K562 (cell line): ENCODE measurements at regions not wholly inside any gene's neighbourhood (a gene's known extent, or its start where the extent isn't known, plus 50 kb on each side); places are given as distances from the start of the nearest gene placed in this dataset.

Source experiments
- ATAC-seq: fragments of 200-7000 bp; cut with Tn5 transposase; 3 replicates; pipeline ENCODE4 v1.9.1; 2020; ENCODE audit warnings: moderate library complexity
- BruUV-seq: library from RNA; stranded (reverse); fragments of 400-500 nt; replicated peaks from 2 replicates; lab custom pipeline; 2021; lab: Mats Ljungman, UMichigan
- CTCF ChIA-PET: fragments of 300-600 bp; formaldehyde crosslinking; extraction: SDS; loops from one replicate; lab custom pipeline; 2021; ENCODE audit warnings: low intra/inter-chr PET ratio; lab: Yijun Ruan, JAX
- POLR2A ChIA-PET: fragments of 300-600, 350-650 bp; sonication (Branson Sonifier 250); formaldehyde crosslinking; extraction: SDS; loops from one replicate; lab custom pipeline; 2021; ENCODE audit warnings: antibody characterized with exemption, inconsistent platforms; lab: Yijun Ruan, JAX
- DNase-seq, 4 experiments: peaks; one replicate each; pipeline versions ENCODE4 v3.0.0 to v3.0.0-alpha.2; 2011 to 2018; ENCODE audit warnings: low spot score in 3 of 4, mixed read lengths in 3 of 4; ENCODE audit errors: extremely low read depth in 1 of 4
- FAIRE-seq: peaks from 2 replicates; lab custom pipeline; 2011; peaks lifted over from hg19 to GRCh38; lab: Jason Lieb, UNC
- H2AFZ ChIP-seq: 2 replicates; pipeline ENCODE4 v1.6.0; 2011; ENCODE audit warnings: low read depth, low read length, control low read depth, inconsistent platforms
- H3K27ac ChIP-seq: fragments of 200-600 bp; 3 replicates; pipeline ENCODE4 v1.8.0; 2011; ENCODE audit warnings: low read depth, mild to moderate bottlenecking, control low read depth, inconsistent platforms, low read length, moderate library complexity, mixed read lengths; ENCODE audit errors: extremely low read depth
- H3K27me3 ChIP-seq, 2 experiments: fragments of 300-600 bp in 1 of 2; 2 replicates in 1 of 2; 3 replicates in 1 of 2; pipeline versions ENCODE4 v1.6.0 to v1.8.0; 2011; ENCODE audit warnings: inconsistent platforms in 2 of 2, low read length in 2 of 2, mild to moderate bottlenecking in 1 of 2, mixed read lengths in 1 of 2, moderate library complexity in 1 of 2; ENCODE audit not compliant: control insufficient read depth in 2 of 2, insufficient read depth in 2 of 2
- H3K36me3 ChIP-seq: fragments of 300-600 bp; 3 replicates; pipeline ENCODE4 v1.8.0; 2011; ENCODE audit warnings: mild to moderate bottlenecking, low read length, inconsistent platforms; ENCODE audit not compliant: control insufficient read depth, insufficient read depth
- H3K4me1 ChIP-seq, 2 experiments: fragments of 200-600 bp in 1 of 2; replicated peaks in 1 of 2; 2 replicates in 1 of 2; 3 replicates in 1 of 2; pipeline versions ENCODE4 v1.5.1 to v1.8.0; 2011; ENCODE audit warnings: inconsistent platforms in 2 of 2, low read length in 2 of 2, mild to moderate bottlenecking in 1 of 2, mixed read lengths in 1 of 2, moderate library complexity in 1 of 2; ENCODE audit not compliant: control insufficient read depth in 2 of 2, insufficient read depth in 2 of 2
- H3K4me2 ChIP-seq: 2 replicates; pipeline ENCODE4 v1.6.1; 2011; ENCODE audit warnings: low read length, control low read depth, inconsistent platforms, mixed read lengths; ENCODE audit not compliant: insufficient read depth
- H3K4me3 ChIP-seq: fragments of 200-600 bp; sonication (generic), shearing (Covaris generic); 2 replicates; pipeline ENCODE4 v1.5.1; 2016; ENCODE audit warnings: control low read depth, inconsistent platforms
- H3K79me2 ChIP-seq: fragments of 200-600 bp; 3 replicates; pipeline ENCODE4 v1.8.0; 2011; ENCODE audit warnings: low read length, inconsistent platforms; ENCODE audit not compliant: control insufficient read depth, insufficient read depth
- H3K9ac ChIP-seq, 2 experiments: 2 replicates each; pipeline versions ENCODE4 v1.6.0 to v1.6.1; 2011; ENCODE audit warnings: low read depth in 2 of 2, low read length in 2 of 2, control low read depth in 1 of 2, inconsistent platforms in 1 of 2, mild to moderate bottlenecking in 1 of 2, mixed read lengths in 1 of 2; ENCODE audit not compliant: insufficient read depth in 1 of 2
- H3K9me1 ChIP-seq: one replicate; pipeline ENCODE4 v1.6.0; 2011; ENCODE audit warnings: inconsistent platforms, mild to moderate bottlenecking, low read length, moderate library complexity; ENCODE audit not compliant: control insufficient read depth, insufficient read depth
- H3K9me3 ChIP-seq: replicated peaks from 2 replicates; pipeline ENCODE4 v1.5.1; 2011; ENCODE audit warnings: low read depth, low read length, inconsistent platforms; ENCODE audit not compliant: control insufficient read depth, insufficient read depth
- H4K20me1 ChIP-seq: replicated peaks from 2 replicates; pipeline ENCODE4 v1.6.1; 2011; ENCODE audit warnings: low read length, inconsistent platforms, mixed read lengths; ENCODE audit not compliant: control insufficient read depth, insufficient read depth
- CSDE1 ChIP-seq, 2 experiments: fragments of 450-650 bp; IDR thresholded peaks; 2 replicates each; pipeline ENCODE4 v1.6.1; 2016; ENCODE audit warnings: mild to moderate bottlenecking in 1 of 2
- DACH1 ChIP-seq: fragments of 450-650 bp; IDR thresholded peaks from 2 replicates; pipeline ENCODE4 v1.6.1; 2018; ENCODE audit not compliant: partially characterized antibody
- HEY1 ChIP-seq: fragments of 250-450 bp; sonication (Bioruptor Pico); IDR thresholded peaks from 2 replicates; pipeline ENCODE4 v1.5.0; 2020; ENCODE audit warnings: mild to moderate bottlenecking, moderate library complexity, borderline replicate concordance
- NFRKB ChIP-seq: fragments of 450-650 bp; IDR thresholded peaks from 2 replicates; pipeline ENCODE4 v1.6.1; 2016; ENCODE audit warnings: low read depth
- POLR2AphosphoS5 ChIP-seq: IDR thresholded peaks from 2 replicates; pipeline ENCODE4 v1.6.1; 2011; ENCODE audit warnings: mild to moderate bottlenecking, low read depth, low read length, moderate library complexity; ENCODE audit not compliant: control insufficient read depth, insufficient read depth
- POLR3A ChIP-seq: IDR thresholded peaks from 2 replicates; pipeline ENCODE4 v1.6.1; 2011; ENCODE audit warnings: borderline replicate concordance, mild to moderate bottlenecking, moderate library complexity; ENCODE audit not compliant: insufficient read length, insufficient read depth; ENCODE audit errors: extremely low read depth
- PRMT5 ChIP-seq: sonication (generic); formaldehyde crosslinking; IDR thresholded peaks from 2 replicates; pipeline ENCODE4 v1.5.0; 2020; ENCODE audit warnings: missing genetic modification reagents
- RB1 ChIP-seq: fragments of 450-650 bp; IDR thresholded peaks from 2 replicates; pipeline ENCODE4 v1.6.1; 2017; ENCODE audit warnings: low read depth, mild to moderate bottlenecking
- RCOR1 ChIP-seq, 2 experiments: IDR thresholded peaks; 2 replicates each; pipeline ENCODE4 v1.6.1; 2012; ENCODE audit warnings: low read depth in 2 of 2, low read length in 2 of 2, borderline replicate concordance in 1 of 2, improper control_type of control experiment in 1 of 2
- TGIF2 ChIP-seq: sonication (generic); formaldehyde crosslinking; IDR thresholded peaks from 2 replicates; pipeline ENCODE4 v1.8.1; 2022; ENCODE audit warnings: mild to moderate bottlenecking, missing genetic modification reagents, moderate library complexity
- ZBED1 ChIP-seq: IDR thresholded peaks from 2 replicates; pipeline ENCODE4 v1.6.1; 2014
- ZNF311 ChIP-seq: fragments of 250-450 bp; sonication (Bioruptor Pico); IDR thresholded peaks from 2 replicates; pipeline ENCODE4 v1.4.0; 2020; ENCODE audit warnings: mild to moderate bottlenecking, moderate library complexity
- ZNF431 ChIP-seq: sonication (generic); formaldehyde crosslinking; IDR thresholded peaks from 2 replicates; pipeline ENCODE4 v1.8.0; 2022; ENCODE audit warnings: mild to moderate bottlenecking, missing genetic modification reagents
- ZNF707 ChIP-seq: fragments of 250-450 bp; sonication (Bioruptor Pico); conservative IDR thresholded peaks from 2 replicates; pipeline ENCODE4 v1.8.0; 2022; ENCODE audit warnings: inconsistent platforms, mild to moderate bottlenecking, moderate library complexity
- ZNF79 ChIP-seq: fragments of 250-450 bp; sonication (Bioruptor Pico); IDR thresholded peaks from 2 replicates; pipeline ENCODE4 v1.4.0; 2020; ENCODE audit warnings: low read depth, mild to moderate bottlenecking, moderate library complexity
- ZNF830 ChIP-seq: fragments of 250-450 bp; sonication (Bioruptor Pico); IDR thresholded peaks from 2 replicates; pipeline ENCODE4 v1.5.0; 2021; ENCODE audit warnings: mild to moderate bottlenecking
- WGBS: fragments of 100-300 bp; shearing (Covaris generic); methylation state at CpG from one replicate; pipeline ENCODE4 v1.1.6; 2016; ENCODE audit warnings: low coverage, mixed read lengths; ENCODE audit not compliant: insufficient coverage; ENCODE audit errors: missing lambda C conversion rate; 5-methylcytosine and 5-hydroxymethylcytosine counted together
- in situ Hi-C: fragments of 300-500 bp; cut with MboI; formaldehyde crosslinking; loops from 4 replicates; pipeline ENCODE4 v1.15.0; 2018; ENCODE audit warnings: inconsistent platforms, mixed read lengths
- intact Hi-C: fragments of 100-400 bp; cut with micrococcal nuclease; formaldehyde crosslinking; loops from 2 replicates; pipeline ENCODE4 v1.14.2; 2022
- TF ChIP-seq, protein P1 (sequence below), 2 experiments: fragments of 450-650 bp in 1 of 2; sonication (generic) in 1 of 2; formaldehyde crosslinking in 1 of 2; IDR thresholded peaks; 2 replicates each; pipeline versions ENCODE4 v1.7.1 to v1.9.0; 2016 to 2022; ENCODE audit warnings: inconsistent platforms in 1 of 2, mild to moderate bottlenecking in 1 of 2, missing genetic modification reagents in 1 of 2

GRCh38 chr22:48558016-48558415, 1269.7 kb downstream of the BRD1 start:
- Histone ChIP-seq H3K4me3 (no peak overlapping the region), H3K9me3 (no peaks in the 10 kb centered on the region), H3K4me2 (no peak overlapping the region), H3K4me1 (no peaks in the 10 kb centered on the region; a peak in 2 of 5 replicates), H3K36me3 (no peaks in the 10 kb centered on the region), H3K27ac (no peak overlapping the region), H3K9ac (no peak overlapping the region), H3K27me3 (no peaks in the 10 kb centered on the region), H3K9me1 (no peaks in the 10 kb centered on the region)
- BruUV-seq = no TSS peak
- in situ Hi-C loops = no loop called here
- CTCF ChIA-PET = no interaction called here
- no peak for DNase-seq
- no peak for FAIRE-seq
- TF ChIP-seq ZNF830 (CRISPR knock-in tag) = no peak
- TF ChIP-seq RB1 = no peak
- no peak for TF ChIP-seq HEY1
- no peak for TF ChIP-seq POLR2AphosphoS5
- no peak for TF ChIP-seq ZNF707 (CRISPR knock-in tag)
- no peak for TF ChIP-seq TGIF2 (CRISPR knock-in tag)
- no peak for TF ChIP-seq PRMT5 (CRISPR knock-in tag)
- no peak for TF ChIP-seq ZNF311 (CRISPR knock-in tag)
- TF ChIP-seq ZBED1 = no peak
- no peak for TF ChIP-seq ZNF79 (CRISPR knock-in tag)
- no peak for TF ChIP-seq ZNF431 (CRISPR knock-in tag)
- no peak for TF ChIP-seq DACH1
- no peak for TF ChIP-seq POLR3A
- TF ChIP-seq RCOR1 (IDR thresholded peaks at IDR 0.05; ENCODE audit: borderline replicate concordance in 1 of 2, low read depth in 2 of 2, low read length in 2 of 2) = no peak
- TF ChIP-seq, protein P1, sequence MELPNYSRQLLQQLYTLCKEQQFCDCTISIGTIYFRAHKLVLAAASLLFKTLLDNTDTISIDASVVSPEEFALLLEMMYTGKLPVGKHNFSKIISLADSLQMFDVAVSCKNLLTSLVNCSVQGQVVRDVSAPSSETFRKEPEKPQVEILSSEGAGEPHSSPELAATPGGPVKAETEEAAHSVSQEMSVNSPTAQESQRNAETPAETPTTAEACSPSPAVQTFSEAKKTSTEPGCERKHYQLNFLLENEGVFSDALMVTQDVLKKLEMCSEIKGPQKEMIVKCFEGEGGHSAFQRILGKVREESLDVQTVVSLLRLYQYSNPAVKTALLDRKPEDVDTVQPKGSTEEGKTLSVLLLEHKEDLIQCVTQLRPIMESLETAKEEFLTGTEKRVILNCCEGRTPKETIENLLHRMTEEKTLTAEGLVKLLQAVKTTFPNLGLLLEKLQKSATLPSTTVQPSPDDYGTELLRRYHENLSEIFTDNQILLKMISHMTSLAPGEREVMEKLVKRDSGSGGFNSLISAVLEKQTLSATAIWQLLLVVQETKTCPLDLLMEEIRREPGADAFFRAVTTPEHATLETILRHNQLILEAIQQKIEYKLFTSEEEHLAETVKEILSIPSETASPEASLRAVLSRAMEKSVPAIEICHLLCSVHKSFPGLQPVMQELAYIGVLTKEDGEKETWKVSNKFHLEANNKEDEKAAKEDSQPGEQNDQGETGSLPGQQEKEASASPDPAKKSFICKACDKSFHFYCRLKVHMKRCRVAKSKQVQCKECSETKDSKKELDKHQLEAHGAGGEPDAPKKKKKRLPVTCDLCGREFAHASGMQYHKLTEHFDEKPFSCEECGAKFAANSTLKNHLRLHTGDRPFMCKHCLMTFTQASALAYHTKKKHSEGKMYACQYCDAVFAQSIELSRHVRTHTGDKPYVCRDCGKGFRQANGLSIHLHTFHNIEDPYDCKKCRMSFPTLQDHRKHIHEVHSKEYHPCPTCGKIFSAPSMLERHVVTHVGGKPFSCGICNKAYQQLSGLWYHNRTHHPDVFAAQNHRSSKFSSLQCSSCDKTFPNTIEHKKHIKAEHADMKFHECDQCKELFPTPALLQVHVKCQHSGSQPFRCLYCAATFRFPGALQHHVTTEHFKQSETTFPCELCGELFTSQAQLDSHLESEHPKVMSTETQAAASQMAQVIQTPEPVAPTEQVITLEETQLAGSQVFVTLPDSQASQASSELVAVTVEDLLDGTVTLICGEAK (IDR thresholded peaks at IDR 0.05) = no peak
- TF ChIP-seq, protein P1 (CRISPR knock-in tag; IDR thresholded peaks at IDR 0.05) = no peak
- TF ChIP-seq NFRKB = no peak
- no peak for TF ChIP-seq CSDE1 (IDR thresholded peaks at IDR 0.05)
- TF ChIP-seq, all 486 proteins: peak for 0
- no peaks in the 10 kb centered on the region for H4K20me1 ChIP-seq
- H2AFZ ChIP-seq = no peak overlapping the region
- H3K79me2 ChIP-seq = no peaks in the 10 kb centered on the region
- ATAC-seq = no peak
- 27% methylated on average over 12 of the region's 12 CpGs for WGBS
- intact Hi-C loops = no loop called here
- POLR2A ChIA-PET = no interaction called here
